ENCODE measurements at regions not wholly inside any gene's neighbourhood (a gene's known extent, or its start where the extent isn't known, plus 50 kb on each side); places are given as distances from the start of the nearest gene placed in this dataset.

GRCh38 chrX:33277046-33277445, 65.7 kb upstream of the DMD start (continued):
- no peak for TF ChIP-seq CTCF (IDR thresholded peaks at IDR 0.05 in 2 of 3, conservative IDR thresholded peaks at IDR 0.05 in 1 of 3; ENCODE audit: borderline replicate concordance in 1 of 3, insufficient read depth in 1 of 3, low read depth in 2 of 3, low read length in 2 of 3)

- CTCF ChIA-PET: no interaction called here
- Histone ChIP-seq H4K20me1 (ENCODE audit: insufficient read depth) (no peaks in the 10 kb centered on the region), H3K9me3 (ENCODE audit: control insufficient read depth in 1 of 2, insufficient read depth in 1 of 2, low read depth in 1 of 2, low read length in 2 of 2) (no peaks in the 10 kb centered on the region), H3K9ac (ENCODE audit: low read length) (no peak overlapping the region), H3K4me2 (ENCODE audit: low read length) (no peak overlapping the region), H3K4me1 (ENCODE audit: control insufficient read depth in 1 of 2, insufficient read depth in 2 of 2, low read length in 2 of 2) (no peaks in the 10 kb centered on the region), H3K79me2 (ENCODE audit: insufficient read depth, low read length) (no peaks in the 10 kb centered on the region), H3K36me3 (ENCODE audit: control insufficient read depth in 1 of 2, insufficient read depth in 2 of 2, low read length in 2 of 2) (no peaks in the 10 kb centered on the region), H2AFZ (ENCODE audit: low read depth, low read length, poor library complexity, severe bottlenecking) (no peak overlapping the region), H3K4me3 (replicated peaks in 1 of 2; ENCODE audit: low read depth in 1 of 2, low read length in 2 of 2) (no peak overlapping the region), H3K9me2 (ENCODE audit: insufficient read depth) (no peaks in the 10 kb centered on the region), H3K27ac (ENCODE audit: low read depth, low read length) (no peak overlapping the region), H3K27me3 (ENCODE audit: insufficient read depth, low read length) (no peaks in the 10 kb centered on the region)
- ATAC-seq (no peak), DNase-seq (ENCODE audit: low read depth, low spot score) (no peak)
- no TSS peak for BruUV-seq (replicated peaks)
- intact Hi-C loops (cut with micrococcal nuclease): no loop called here
- POLR2A ChIA-PET: no interaction called here
- TF ChIP-seq SP1 (IDR thresholded peaks at IDR 0.05; ENCODE audit: low read depth): no peak
- no peak for TF ChIP-seq POLR2AphosphoS5 (IDR thresholded peaks at IDR 0.05; ENCODE audit: low read depth, low read length)
- TF ChIP-seq SIN3A (IDR thresholded peaks at IDR 0.05; ENCODE audit: low read depth): no peak
- no peak for TF ChIP-seq CBX3 (IDR thresholded peaks at IDR 0.05; ENCODE audit: low read depth)
- no peak for TF ChIP-seq EZH2phosphoT487 (IDR thresholded peaks at IDR 0.05; ENCODE audit: borderline replicate concordance)
- no peak for TF ChIP-seq JUND (IDR thresholded peaks at IDR 0.05)
- no peak for TF ChIP-seq TCF7L2 (IDR thresholded peaks at IDR 0.05; ENCODE audit: borderline replicate concordance, extremely low read depth, insufficient read depth, insufficient read length)
- no peak for TF ChIP-seq EZH2 (IDR thresholded peaks at IDR 0.05)
- TF ChIP-seq RAD21 (IDR thresholded peaks at IDR 0.05; ENCODE audit: low read depth): no peak
- TF ChIP-seq MAX (IDR thresholded peaks at IDR 0.05): no peak
- no peak for TF ChIP-seq FOSL1 (IDR thresholded peaks at IDR 0.05; ENCODE audit: low read depth)
- TF ChIP-seq REST (IDR thresholded peaks at IDR 0.05; ENCODE audit: low read depth): no peak
- TF ChIP-seq ZFX (IDR thresholded peaks at IDR 0.05): no peak
- TF ChIP-seq YY1 (IDR thresholded peaks at IDR 0.05; ENCODE audit: extremely low read depth, insufficient replicate concordance, low read depth, low read length): no peak
- TF ChIP-seq ZBTB33 (IDR thresholded peaks at IDR 0.05; ENCODE audit: extremely low read depth, insufficient replicate concordance, low read length): no peak
- no peak for TF ChIP-seq SRF (IDR thresholded peaks at IDR 0.05; ENCODE audit: low read depth)
- no peak for TF ChIP-seq ZNF274 (IDR thresholded peaks at IDR 0.05; ENCODE audit: low read depth, low read length)
- TF ChIP-seq ATF3 (IDR thresholded peaks at IDR 0.05): no peak
- RAD21 ChIA-PET (ENCODE audit: low non-redundant PET in 1 of 2, low total read pairs in 2 of 2, uncharacterized antibody in 2 of 2, unreplicated experiment in 2 of 2): no interaction called here
These were observed 62.2 kb upstream of the DMD start for GRCh38 chrX:33273535-33273934.
